ENCODE measurements at regions not wholly inside any gene's neighbourhood (a gene's known extent, or its start where the extent isn't known, plus 50 kb on each side); places are given as distances from the start of the nearest gene placed in this dataset.

GRCh38 chr1:75668813-75669212 lies 55.7 kb upstream of the ACADM start:
- DNase-seq (ENCODE audit: low spot score), result no peak

GRCh38 chr1:75671708-75672107 lies 52.8 kb upstream of the ACADM start:
- no peak for DNase-seq (ENCODE audit: low spot score)

DNA sequence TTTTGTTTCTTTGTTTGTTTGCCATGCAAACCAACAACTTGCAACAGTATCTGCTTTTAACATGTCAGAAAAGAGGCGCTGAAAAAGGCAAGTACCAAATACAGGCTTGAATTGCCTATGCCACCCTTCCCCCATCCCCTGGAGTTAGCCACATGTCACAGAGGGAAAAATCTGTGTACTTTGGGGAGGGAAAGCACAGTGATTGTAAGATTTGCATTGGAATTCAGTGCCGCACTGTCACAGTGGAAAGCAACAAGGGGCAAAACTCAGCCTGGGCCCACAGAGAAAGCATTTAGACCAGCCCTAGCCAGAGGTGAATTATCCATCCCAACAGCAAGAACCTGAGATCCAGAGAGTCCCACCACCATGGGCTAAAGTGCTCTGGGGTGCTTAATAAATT lies 52.4 kb upstream of the ACADM start:
- no peak for DNase-seq (ENCODE audit: low spot score)

- DNase-seq (ENCODE audit: low spot score), result peak; percentile 2
Measured at GRCh38 chr1:75672528-75673393, 51.7 kb upstream of the ACADM start.

- no peak for DNase-seq (ENCODE audit: low spot score)
Measured at GRCh38 chr1:75673399-75673798, 51.1 kb upstream of the ACADM start.

DNA sequence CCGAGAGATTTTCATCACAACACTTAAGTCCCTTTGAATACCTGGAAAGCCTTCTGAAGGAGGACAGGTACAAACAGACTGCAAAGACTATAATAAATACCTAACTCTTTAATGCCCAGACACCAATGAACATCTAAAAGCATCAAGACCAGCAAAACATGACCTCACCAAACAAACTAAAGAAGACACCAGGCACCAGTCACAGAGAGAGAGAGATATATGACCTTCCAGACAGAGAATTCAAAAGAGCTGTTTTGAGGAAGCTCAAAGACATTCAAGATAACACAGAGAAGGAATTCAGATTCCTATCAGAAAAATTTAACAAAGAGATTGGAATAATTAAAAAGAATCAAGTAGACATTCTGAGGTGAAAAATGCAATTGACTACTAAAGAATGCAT lies 50.6 kb upstream of the ACADM start:
- no peak for DNase-seq (ENCODE audit: low spot score)
